ENCODE measurements at regions not wholly inside any gene's neighbourhood (a gene's known extent, or its start where the extent isn't known, plus 50 kb on each side); places are given as distances from the start of the nearest gene placed in this dataset.

- no peak for TF ChIP-seq CTCF (IDR thresholded peaks at IDR 0.05)
- no peak for TF ChIP-seq POLR2A (IDR thresholded peaks at IDR 0.05)
Measured at GRCh38 chr4:43560047-43560446, 667.5 kb downstream of the GRXCR1 start.
